HCEC 1CT (cell line): ENCODE measurements at regions not wholly inside any gene's neighbourhood (a gene's known extent, or its start where the extent isn't known, plus 50 kb on each side); places are given as distances from the start of the nearest gene placed in this dataset.
"Not testable (repeated sequence)": the region's sequence is repeated elsewhere in the genome, so short reads cannot be mapped to it uniquely, and the experiment has no call there.

Experiments used
- DNase-seq: peaks from one replicate; pipeline ENCODE4 v3.0.0-alpha.2; 2017

DNA sequence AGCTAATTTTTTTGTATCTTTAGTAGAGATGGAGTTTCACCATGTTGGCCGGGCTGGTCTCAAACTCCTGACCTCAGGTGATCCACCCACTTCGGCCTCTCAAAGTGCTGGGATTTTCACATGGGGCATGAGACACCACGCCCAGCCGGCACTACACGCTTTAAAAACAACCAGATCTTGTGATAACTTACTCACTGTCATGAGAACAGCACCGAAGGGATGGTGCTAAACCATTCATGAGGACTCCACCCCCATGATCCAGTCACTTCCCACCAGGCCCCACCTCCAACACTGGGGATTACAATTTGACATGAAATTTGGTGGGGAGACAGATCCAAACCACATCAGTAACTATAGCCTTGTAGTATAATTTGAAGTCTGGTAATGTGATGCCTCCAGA lies 67.4 kb upstream of the ZNF169 start:
- DNase-seq: not testable (repeated sequence)

DNA sequence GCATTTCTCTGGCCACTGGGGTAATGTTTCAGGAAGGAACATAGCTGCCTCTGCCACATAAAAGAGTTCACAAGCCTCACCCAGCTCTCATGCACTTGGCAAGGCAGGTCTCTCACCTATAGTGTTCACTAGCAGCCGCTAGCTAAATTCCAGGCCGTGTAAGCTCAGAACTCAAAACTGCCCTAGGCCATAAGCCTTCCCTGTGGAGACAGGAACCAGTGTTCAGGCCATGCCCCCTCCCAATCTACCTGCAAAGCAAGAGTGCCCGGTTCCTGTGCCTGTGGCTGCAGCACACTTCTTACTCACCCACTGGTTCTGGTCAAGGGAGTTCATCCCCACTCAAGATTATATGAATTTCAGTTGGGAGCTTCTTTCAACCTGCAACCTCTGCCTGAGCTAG lies 60.7 kb upstream of the ZNF169 start:
- no peak for DNase-seq

DNA sequence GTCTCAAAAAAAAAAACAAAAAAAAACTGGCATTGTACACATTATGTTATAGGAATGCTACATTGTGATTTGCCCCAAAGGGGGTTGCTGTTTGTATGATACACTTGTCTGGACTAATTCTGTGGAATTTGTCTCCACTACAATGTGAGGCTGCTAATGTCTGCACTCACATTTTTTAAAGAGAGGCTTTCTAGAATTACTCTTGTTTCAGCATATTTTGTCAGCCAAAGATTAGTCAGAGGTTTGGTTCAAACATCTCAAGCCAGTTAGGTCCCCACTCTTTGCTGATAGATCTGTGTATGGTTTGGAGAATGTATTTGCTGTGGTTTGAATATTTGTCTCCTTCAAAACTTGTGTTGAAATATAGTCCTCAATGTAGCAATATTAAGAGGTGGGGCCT lies 59.3 kb upstream of the ZNF169 start:
- DNase-seq: no peak

DNA sequence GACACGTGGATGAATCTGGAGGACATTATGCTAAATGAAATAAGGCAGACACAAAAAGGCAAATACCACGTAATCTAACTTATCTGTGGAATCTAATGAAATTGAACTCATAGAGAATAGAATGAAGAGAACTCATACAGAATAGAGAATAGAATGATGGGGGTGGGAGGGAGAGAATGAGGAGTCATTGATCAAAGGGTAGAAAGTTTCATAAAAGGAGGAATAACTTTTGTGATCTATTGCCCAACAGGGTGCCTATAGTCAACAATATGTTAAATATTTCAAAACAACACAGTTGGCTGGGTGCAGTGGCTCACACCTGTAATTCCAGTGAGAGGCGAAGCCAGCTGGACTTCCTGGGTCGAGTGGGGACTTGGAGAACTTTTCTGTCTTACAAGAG lies 54.9 kb upstream of the ZNF169 start:
- DNase-seq: no peak

DNA sequence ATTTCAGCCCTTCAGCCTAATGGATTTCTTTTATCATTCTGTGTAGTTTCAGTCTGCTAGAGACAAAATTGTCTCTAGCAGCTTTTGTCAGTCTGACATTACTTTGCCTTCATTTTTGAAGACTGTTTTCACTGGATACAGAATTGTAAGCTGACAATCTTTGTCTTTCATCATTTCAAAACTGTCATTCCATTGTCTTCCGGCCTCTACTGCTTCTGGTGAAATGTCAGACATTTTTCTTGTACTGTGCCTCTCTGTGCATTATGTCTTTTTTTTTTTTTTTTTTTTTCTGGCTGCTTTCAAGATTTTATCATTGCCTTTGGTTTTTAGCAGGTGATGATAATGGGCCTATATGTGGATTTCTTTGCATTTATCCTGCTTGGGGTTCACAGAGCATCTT lies 51.3 kb upstream of the ZNF169 start:
- DNase-seq: no peak
